NCI-H1694 treated with DMSO at 0.1 percent for 48 hours (cell line): ENCODE measurements at regions not wholly inside any gene's neighbourhood (a gene's known extent, or its start where the extent isn't known, plus 50 kb on each side); places are given as distances from the start of the nearest gene placed in this dataset.
"Not testable (repeated sequence)": the region's sequence is repeated elsewhere in the genome, so short reads cannot be mapped to it uniquely, and the experiment has no call there.

Experiments used
- DNase-seq: peaks from one replicate; lab custom pipeline; 2025; lab: John Stamatoyannopoulos, UW

DNA sequence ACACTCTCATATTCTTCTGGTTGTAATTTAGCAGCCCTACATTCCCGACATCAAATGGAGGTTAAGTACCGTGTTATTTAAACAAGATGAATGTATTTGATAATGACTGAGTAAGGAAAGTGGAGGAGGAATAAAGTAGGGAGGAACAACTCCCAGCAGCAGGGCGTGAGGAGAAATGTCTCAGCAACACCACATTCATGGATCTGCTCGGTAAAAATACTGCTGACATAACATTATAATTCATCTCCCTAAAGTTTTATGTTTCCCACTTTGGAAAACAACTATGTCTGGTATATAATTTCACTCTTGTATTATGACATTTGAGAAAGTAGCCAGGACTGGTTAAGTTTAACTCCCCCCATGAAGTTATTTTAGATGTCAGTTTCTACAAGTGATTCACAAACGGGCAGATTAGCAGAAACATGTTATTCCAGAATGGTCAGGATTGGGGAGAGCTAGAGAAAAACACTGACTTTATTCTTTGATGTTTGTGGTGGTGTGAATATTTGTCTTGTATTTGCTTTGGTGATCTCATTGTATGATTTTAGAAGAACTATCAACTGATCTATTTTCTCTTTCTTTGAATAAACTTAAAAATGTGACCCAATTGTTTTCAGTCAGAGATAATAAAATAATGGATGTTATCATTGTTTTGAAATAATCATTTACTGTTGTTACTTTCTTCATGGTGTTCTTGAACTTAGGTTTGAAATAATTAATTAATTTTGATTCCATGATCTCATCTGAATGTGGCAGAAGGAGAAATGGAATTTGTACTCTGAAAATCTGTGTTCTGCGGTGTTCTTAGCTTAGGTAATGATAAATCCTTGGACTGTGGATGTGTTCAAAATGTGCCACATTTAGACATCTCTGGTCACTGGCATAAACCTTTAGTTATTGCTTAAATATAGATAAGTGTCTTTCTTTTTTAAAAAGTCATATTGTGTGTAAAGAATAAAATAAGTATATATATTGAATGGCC is 303.6 kb upstream of the ZNF608 start:
- no peak for DNase-seq

DNA sequence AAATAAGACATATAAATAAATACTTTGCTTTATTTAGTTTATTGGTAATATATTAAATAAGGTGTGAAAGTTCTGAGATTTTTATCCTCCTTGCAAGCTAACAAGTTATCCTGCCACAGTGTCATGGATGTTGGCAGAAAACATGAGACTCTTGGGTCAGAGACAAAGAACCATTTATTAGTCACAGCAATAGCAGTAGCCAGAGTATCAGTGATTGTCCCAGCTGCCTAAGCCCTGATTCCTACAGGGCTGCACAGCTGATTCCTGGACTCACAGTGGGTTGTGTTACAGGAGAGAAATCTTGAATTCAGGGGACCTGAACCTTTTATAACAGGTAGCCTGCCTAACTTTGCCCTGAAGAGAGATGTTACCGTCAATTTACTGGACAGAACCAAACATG is 304.5 kb upstream of the ZNF608 start:
- DNase-seq = no peak

- DNase-seq = no peak
Observed at GRCh38 chr5:125052584-125052983, 306.1 kb upstream of the ZNF608 start.

GRCh38 chr5:125053179-125053578 is 306.7 kb upstream of the ZNF608 start:
- DNase-seq = no peak

- no peak for DNase-seq
Observed at GRCh38 chr5:125054146-125054545, 307.7 kb upstream of the ZNF608 start.

- no peak for DNase-seq
Observed at GRCh38 chr5:125056671-125057485, 310.4 kb upstream of the ZNF608 start.

DNA sequence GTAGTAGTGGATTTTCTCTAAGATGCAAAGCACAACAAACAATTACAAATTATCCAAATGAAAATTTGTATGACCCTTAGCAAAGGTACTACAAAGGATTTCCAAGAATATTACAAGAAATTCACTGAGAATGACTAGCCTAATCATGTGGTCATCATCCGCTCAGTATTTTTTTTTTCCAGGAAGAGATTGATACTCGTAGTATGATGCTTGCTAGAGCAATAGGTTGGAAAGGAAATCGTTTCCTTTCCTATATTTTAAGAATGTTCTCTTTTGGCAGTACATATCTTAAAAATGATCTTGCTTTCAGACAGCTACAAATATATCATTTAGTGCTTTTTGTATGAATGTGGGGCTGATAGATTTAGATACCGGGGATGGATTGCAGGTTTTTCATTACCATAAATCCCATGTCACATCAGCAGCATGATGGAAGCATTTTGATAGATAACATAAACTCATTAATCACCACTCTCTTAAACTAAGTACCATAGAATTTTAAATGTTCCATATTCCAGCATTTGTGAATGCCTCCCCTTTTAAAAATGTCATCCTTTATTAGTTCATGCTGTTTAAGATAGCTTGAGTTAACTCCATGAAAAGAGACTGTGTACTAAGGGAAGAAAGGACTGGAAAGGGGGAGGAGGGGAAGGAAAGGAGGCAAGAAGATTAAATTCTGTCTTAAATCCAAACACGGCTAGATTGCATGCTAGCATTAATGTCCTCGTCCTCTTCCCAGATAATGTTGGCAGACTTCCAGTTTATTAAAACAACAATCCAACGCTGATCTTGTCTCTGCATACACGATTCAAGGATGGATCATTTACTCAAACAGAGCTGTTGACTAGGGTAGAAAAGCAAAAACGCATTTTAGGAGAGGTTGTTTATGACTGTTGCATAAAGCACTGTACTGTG is 311.7 kb upstream of the ZNF608 start:
- DNase-seq = peak; percentile 48

DNA sequence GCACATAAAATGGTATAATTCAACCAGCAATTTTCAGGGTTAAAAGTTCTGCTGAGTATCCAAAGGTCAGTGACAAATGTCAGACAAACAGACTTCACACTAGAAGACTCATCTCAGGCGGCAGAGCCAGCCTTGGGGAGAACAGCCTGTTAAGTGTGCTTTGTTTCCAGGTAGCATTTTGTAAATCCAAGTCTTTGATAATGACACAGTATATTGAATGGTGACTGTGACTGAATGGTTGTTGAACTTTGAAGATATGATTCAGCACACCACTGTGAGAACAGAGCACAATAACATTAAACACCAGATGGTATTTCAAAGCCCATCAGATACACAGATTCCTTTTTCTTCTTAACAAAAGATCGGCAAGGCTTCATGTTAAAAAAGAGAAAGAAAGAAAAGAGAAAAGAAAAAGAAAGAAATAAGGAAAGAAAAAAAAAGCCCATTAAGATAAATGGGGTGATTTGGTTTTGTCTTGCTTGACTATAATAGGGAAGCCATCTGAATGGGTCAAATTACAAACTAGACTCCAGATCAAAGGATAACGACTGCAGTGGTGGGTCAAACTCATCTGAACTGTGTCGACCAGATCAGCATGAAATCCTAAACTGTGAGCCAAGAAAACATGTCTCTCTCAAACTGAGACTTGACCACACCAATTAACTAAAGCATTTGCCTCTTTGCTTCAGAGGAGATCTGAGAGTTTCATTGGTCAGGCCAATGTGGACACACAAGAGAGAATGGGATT is 313.0 kb upstream of the ZNF608 start:
- DNase-seq = no peak

DNA sequence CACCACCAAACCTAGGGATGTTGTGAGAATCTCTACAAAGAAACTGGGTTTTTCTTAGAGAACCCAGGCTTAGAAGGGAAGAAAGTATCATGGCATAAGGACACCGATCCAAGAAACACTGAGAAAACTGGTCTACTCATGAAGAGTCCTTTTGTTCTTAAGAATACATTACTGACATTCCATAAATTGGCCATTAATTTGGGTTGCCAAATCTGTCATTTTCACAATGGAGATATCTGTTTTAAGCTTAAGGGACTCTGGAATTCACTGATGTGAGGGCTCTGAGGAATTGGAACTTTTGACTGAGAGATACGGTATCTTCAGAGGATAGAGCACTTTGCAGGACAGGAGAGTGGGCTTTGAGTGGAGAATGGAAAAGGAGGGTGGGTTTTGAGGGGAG is 315.3 kb upstream of the ZNF608 start:
- no peak for DNase-seq

- no peak for DNase-seq
Observed at GRCh38 chr5:125064621-125065438, 318.4 kb upstream of the ZNF608 start.

- DNase-seq = no peak
Observed at GRCh38 chr5:125065741-125066140, 319.3 kb upstream of the ZNF608 start.

DNA sequence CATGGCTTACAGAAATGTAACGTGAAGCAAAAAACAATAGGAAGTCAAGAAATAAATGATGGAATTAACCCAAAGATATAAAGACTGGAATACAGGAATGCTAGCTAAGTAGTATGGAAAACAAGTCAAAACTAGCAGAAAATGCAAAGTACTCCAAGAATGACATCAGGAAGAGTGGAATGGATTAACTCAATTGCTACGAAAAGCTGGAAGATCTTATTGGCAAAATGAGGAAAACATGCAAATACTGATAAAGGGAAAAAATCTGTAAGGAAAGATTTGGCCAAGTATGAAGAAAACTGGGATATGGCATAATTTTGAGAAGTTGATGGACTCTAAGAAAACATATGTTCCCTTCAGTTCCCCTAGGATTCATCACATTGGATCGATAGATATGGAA is 324.5 kb upstream of the ZNF608 start:
- DNase-seq = no peak

DNA sequence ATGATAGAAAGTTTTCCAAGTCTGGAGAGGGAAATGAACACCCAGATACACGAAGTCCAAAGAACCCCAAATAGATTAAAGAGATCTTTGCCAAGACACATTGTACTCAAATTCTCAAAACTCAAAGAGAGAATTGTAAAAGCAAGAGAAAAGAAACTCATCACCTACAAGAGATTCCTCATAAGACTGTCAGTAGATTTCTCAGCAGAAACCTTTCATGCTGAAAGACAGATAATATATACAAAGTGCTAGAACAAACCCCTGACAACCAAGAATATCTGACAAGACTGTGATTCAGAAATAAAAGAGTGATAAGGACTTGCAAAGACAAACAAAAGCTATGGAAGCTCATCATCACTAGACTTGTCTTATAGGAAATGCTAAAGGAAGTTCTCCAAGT is 326.7 kb upstream of the ZNF608 start:
- DNase-seq = no peak

DNA sequence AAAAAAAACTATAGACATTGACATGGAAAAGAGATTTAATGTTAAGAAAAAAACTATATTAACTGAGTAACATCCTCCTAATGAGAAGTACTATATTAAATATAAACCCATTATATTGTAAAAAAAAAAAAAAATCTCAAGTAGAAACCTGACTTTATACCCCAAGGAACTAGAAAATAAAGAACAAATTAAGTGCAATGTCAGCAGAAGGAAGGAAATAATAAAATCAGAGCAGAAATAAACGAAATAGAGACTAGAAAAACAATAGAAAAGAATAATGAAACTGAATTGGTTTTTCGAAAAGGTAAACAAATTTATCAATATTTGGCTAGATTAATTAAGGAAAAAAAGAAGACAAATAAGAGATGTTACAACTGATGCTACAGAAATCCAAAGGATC is 329.1 kb upstream of the ZNF608 start:
- DNase-seq = no peak

GRCh38 chr5:125079028-125079427 is 332.6 kb upstream of the ZNF608 start:
- DNase-seq = not testable (repeated sequence)

- DNase-seq = no peak
Observed at GRCh38 chr5:125081101-125081500, 334.7 kb upstream of the ZNF608 start.

DNA sequence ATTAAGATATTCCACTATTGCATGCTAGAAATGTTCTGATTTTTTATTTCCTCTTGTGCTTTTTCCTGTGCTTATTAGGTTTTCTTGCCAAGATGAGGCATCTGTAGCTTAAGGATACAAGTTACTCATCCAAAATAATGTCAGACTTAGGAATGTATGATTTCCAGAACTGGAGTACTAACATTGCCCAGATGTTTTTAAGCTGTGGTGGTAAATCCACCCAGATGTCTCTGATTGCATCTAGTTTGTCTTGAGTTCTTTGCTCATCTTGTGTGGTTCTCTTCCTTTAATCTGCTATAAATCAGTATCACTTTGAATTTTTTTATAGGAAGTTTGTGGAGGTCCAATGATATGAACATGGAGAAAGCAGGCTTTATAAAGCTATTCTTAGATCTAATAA is 337.5 kb upstream of the ZNF608 start:
- DNase-seq = no peak

DNA sequence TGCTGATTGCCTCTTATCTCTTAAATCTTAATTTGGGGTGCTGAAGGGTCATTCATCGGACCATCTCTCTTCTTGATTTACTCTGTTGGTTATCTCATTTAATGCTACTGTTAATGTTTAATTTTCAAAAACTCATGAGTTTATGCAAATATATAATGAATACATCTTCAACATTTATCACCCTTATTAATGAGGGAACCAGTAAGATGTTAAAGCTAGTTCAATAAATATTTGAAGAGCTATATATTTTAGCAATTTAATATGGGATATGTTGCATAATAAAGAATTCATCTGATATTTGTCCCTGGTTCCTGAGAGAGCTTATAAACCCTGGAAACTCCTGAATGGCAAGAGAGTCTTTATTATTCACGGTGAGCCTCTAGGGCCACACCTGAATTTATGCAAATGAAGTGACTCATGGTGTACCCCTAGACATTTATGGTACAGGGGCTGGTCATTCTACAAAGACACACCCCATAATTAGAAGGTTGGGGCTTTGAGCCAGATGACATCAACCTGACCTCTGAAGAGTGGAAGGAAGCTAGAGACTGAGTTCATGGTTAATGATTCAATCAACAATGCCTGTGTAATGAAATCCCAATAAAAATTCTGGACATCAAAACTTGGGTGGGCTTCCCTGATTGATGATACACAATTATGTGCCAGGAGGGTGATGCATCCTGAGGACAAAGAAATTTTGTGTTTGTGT is 339.5 kb upstream of the ZNF608 start:
- DNase-seq = no peak

GRCh38 chr5:125088522-125089105 is 342.2 kb upstream of the ZNF608 start:
- DNase-seq = no peak
